ENCODE measurements at regions not wholly inside any gene's neighbourhood (a gene's known extent, or its start where the extent isn't known, plus 50 kb on each side); places are given as distances from the start of the nearest gene placed in this dataset.

- TF ChIP-seq POLR2A (IDR thresholded peaks at IDR 0.05) (no peak), CTCF (IDR thresholded peaks at IDR 0.05) (no peak)
Observed at GRCh38 chr1:81431624-81432000, 369.1 kb upstream of the ADGRL2 start.
